IMR-90 (cell line): ENCODE measurements at regions not wholly inside any gene's neighbourhood (a gene's known extent, or its start where the extent isn't known, plus 50 kb on each side); places are given as distances from the start of the nearest gene placed in this dataset.

ENCODE experiments used
- ATAC-seq: fragments of 200-7000 bp; cut with Tn5 transposase; 2 replicates; pipeline ENCODE4 v1.9.1; 2020; ENCODE audit warnings: low read depth, mild to moderate bottlenecking, moderate library complexity
- BruUV-seq: library from RNA; stranded (reverse); fragments of 400-500 nt; replicated peaks from 2 replicates; lab custom pipeline; 2021; lab: Mats Ljungman, UMichigan
- CTCF ChIA-PET: fragments of 300-600 bp; formaldehyde crosslinking; extraction: SDS; loops from one replicate; lab custom pipeline; 2021; ENCODE audit warnings: antibody characterized with exemption; lab: Yijun Ruan, JAX
- POLR2A ChIA-PET: fragments of 300-600 bp; sonication (Branson Sonifier 250); formaldehyde crosslinking; loops from one replicate; lab custom pipeline; 2022; ENCODE audit warnings: antibody characterized with exemption; ENCODE audit not compliant: unreplicated experiment; lab: Charles Lee
- DNase-seq: peaks from one replicate; pipeline ENCODE4 v3.0.0; 2013
- H2AFZ ChIP-seq: replicated peaks from 2 replicates; pipeline ENCODE3; 2013; ENCODE audit warnings: low read length, mild to moderate bottlenecking; ENCODE audit not compliant: poor library complexity
- H2AK5ac ChIP-seq: 2 replicates; pipeline ENCODE4 v1.6.1; 2013; ENCODE audit warnings: low read depth, low read length, inconsistent platforms
- H2AK9ac ChIP-seq: replicated peaks from 2 replicates; pipeline ENCODE3; 2013; ENCODE audit warnings: mild to moderate bottlenecking, low read depth, low read length, moderate library complexity; ENCODE audit not compliant: poor library complexity
- H2BK120ac ChIP-seq: 2 replicates; pipeline ENCODE4 v1.6.1; 2013; ENCODE audit warnings: low read depth, low read length, inconsistent platforms
- H2BK15ac ChIP-seq: 3 replicates; pipeline ENCODE4 v1.6.1; 2013; ENCODE audit warnings: low read depth, low read length, inconsistent platforms
- H2BK20ac ChIP-seq: 2 replicates; pipeline ENCODE4 v1.6.1; 2013; ENCODE audit warnings: low read depth, mild to moderate bottlenecking, inconsistent platforms, low read length, moderate library complexity
- H2BK5ac ChIP-seq: 2 replicates; pipeline ENCODE4 v1.6.1; 2013; ENCODE audit warnings: mild to moderate bottlenecking, low read depth, low read length, inconsistent platforms; ENCODE audit not compliant: poor library complexity, severe bottlenecking
- H3K14ac ChIP-seq: replicated peaks from 2 replicates; pipeline ENCODE4 v1.6.1; 2013; ENCODE audit warnings: low read depth, low read length, inconsistent platforms
- H3K18ac ChIP-seq: 2 replicates; pipeline ENCODE4 v1.6.1; 2013; ENCODE audit warnings: low read depth, low read length, control low read depth
- H3K23ac ChIP-seq: 2 replicates; pipeline ENCODE4 v1.6.1; 2013; ENCODE audit warnings: low read depth, low read length, inconsistent platforms
- H3K27ac ChIP-seq: 2 replicates; pipeline ENCODE4 v1.5.1; 2013; ENCODE audit warnings: mild to moderate bottlenecking, control low read depth, low read length; ENCODE audit not compliant: insufficient read depth
- H3K27me3 ChIP-seq: 2 replicates; pipeline ENCODE4 v1.6.1; 2013; ENCODE audit warnings: low read length; ENCODE audit not compliant: control insufficient read depth, insufficient read depth
- H3K36me3 ChIP-seq: 2 replicates; pipeline ENCODE4 v1.6.1; 2013; ENCODE audit warnings: low read length, mixed read lengths; ENCODE audit not compliant: control insufficient read depth, insufficient read depth
- H3K4ac ChIP-seq: 2 replicates; pipeline ENCODE4 v1.6.1; 2013; ENCODE audit warnings: low read depth, low read length, inconsistent platforms
- H3K4me1 ChIP-seq: 2 replicates; pipeline ENCODE4 v1.6.1; 2013; ENCODE audit warnings: low read length, mixed read lengths; ENCODE audit not compliant: control insufficient read depth, insufficient read depth
- H3K4me2 ChIP-seq: 2 replicates; pipeline ENCODE4 v1.6.1; 2013; ENCODE audit warnings: low read depth, mild to moderate bottlenecking, control low read depth, low read length, moderate library complexity
- H3K4me3 ChIP-seq: 2 replicates; pipeline ENCODE4 v1.5.1; 2013; ENCODE audit warnings: low read depth, mild to moderate bottlenecking, control low read depth, low read length, moderate library complexity; ENCODE audit not compliant: insufficient read depth
- H3K56ac ChIP-seq: 2 replicates; pipeline ENCODE4 v1.6.1; 2013; ENCODE audit warnings: low read length, inconsistent platforms; ENCODE audit not compliant: insufficient read depth; ENCODE audit errors: extremely low read depth
- H3K79me1 ChIP-seq, 2 experiments: 2 replicates each; pipeline ENCODE4 v1.6.1; 2013; ENCODE audit warnings: low read length in 2 of 2, inconsistent platforms in 1 of 2, low read depth in 1 of 2
- H3K9ac ChIP-seq: 2 replicates; pipeline ENCODE4 v1.6.1; 2013; ENCODE audit warnings: low read depth, low read length, control low read depth
- H3K9me1 ChIP-seq: 2 replicates; pipeline ENCODE4 v1.6.1; 2013; ENCODE audit warnings: low read length, inconsistent platforms; ENCODE audit not compliant: insufficient read depth
- H3K9me3 ChIP-seq: 2 replicates; pipeline ENCODE4 v1.6.1; 2013; ENCODE audit warnings: low read length; ENCODE audit not compliant: control insufficient read depth, insufficient read depth
- H4K20me1 ChIP-seq: 2 replicates; pipeline ENCODE4 v1.6.1; 2013; ENCODE audit warnings: low read length, inconsistent platforms; ENCODE audit not compliant: insufficient read depth
- H4K5ac ChIP-seq: 2 replicates; pipeline ENCODE4 v1.6.1; 2013; ENCODE audit warnings: mild to moderate bottlenecking, low read depth, low read length, control low read depth
- H4K8ac ChIP-seq, 2 experiments: 2 replicates each; pipeline ENCODE4 v1.6.1; 2013; ENCODE audit warnings: low read depth in 2 of 2, low read length in 2 of 2, control low read depth in 1 of 2, inconsistent platforms in 1 of 2
- H4K91ac ChIP-seq: 2 replicates; pipeline ENCODE4 v1.6.1; 2013; ENCODE audit warnings: low read depth, low read length, inconsistent platforms; ENCODE audit not compliant: insufficient read depth
- BHLHE40 ChIP-seq: fragments of 150-350 bp; IDR thresholded peaks from 2 replicates; pipeline ENCODE4 v1.6.1; 2016; ENCODE audit warnings: mild to moderate bottlenecking, low read depth, low read length
- CTCF ChIP-seq: conservative IDR thresholded peaks from 2 replicates; pipeline ENCODE4 v1.5.1; 2012; ENCODE audit warnings: mild to moderate bottlenecking, low read depth, low read length, improper control_type of control experiment
- MXI1 ChIP-seq: IDR thresholded peaks from 2 replicates; pipeline ENCODE4 v1.6.1; 2012; ENCODE audit warnings: low read depth, mild to moderate bottlenecking, low read length, moderate library complexity, borderline replicate concordance
- POLR2A ChIP-seq: IDR thresholded peaks from 2 replicates; pipeline ENCODE4 v1.6.1; 2012; ENCODE audit warnings: mild to moderate bottlenecking, low read depth, low read length
- RAD21 ChIP-seq: IDR thresholded peaks from 2 replicates; pipeline ENCODE4 v1.6.1; 2012; ENCODE audit warnings: low read length, improper control_type of control experiment
- RCOR1 ChIP-seq: IDR thresholded peaks from 2 replicates; pipeline ENCODE4 v1.6.1; 2012; ENCODE audit warnings: mild to moderate bottlenecking, low read length, improper control_type of control experiment; ENCODE audit not compliant: insufficient replicate concordance
- RFX5 ChIP-seq: IDR thresholded peaks from 2 replicates; pipeline ENCODE4 v1.8.0; 2012; ENCODE audit warnings: low read depth, mild to moderate bottlenecking, low read length, moderate library complexity
- WGBS, 2 experiments: methylation state at CpG; one replicate each; pipeline versions ENCODE4 v1.1.5 to v1.1.7; 2013; ENCODE audit warnings: missing lambda C conversion rate in 2 of 2; ENCODE audit not compliant: insufficient read length in 1 of 2; ENCODE audit errors: extremely low coverage in 2 of 2; 5-methylcytosine and 5-hydroxymethylcytosine counted together
- dilution Hi-C: fragments of 300-500 bp; cut with HindIII; formaldehyde crosslinking; loops from one replicate; pipeline ENCODE4 v1.14.3; 2018; ENCODE audit warnings: low sequenced_read_pairs; ENCODE audit not compliant: unreplicated experiment
- in situ Hi-C: fragments of 300-500 bp; cut with MboI; formaldehyde crosslinking; loops from 3 replicates; pipeline ENCODE4 v1.14.3; 2019; ENCODE audit warnings: low sequenced_read_pairs, inconsistent platforms, mixed read lengths
- intact Hi-C: fragments of 100-400 bp; cut with micrococcal nuclease; formaldehyde crosslinking; loops from 2 replicates; pipeline ENCODE4 v1.10.0; 2022

DNA sequence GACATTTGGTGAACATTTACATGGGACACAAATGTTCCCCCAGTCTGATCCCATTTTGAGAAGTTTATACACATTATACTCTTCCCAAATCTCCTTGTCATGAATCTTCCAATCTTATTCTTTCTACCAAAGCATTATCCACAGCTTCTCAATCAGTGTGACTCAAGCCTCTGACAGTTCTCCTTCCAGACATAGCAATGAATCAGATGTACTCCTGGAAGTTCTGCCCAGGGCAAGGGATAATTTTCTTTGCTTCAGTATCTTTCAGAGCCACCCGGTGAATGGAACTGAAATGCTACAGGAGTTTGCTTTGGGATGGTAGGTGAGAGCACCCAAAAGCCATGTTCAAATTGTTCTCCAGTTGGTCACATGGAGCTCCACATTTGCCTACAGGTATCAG, 145.5 kb downstream of the ANXA5 start:
- H3K23ac ChIP-seq, result no peak overlapping the region
- no peak overlapping the region for H2AFZ ChIP-seq
- in situ Hi-C loops (no loop called here), intact Hi-C loops (no loop called here), dilution Hi-C loops (no loop called here)
- BruUV-seq, result no TSS peak
- H2AK5ac ChIP-seq, result no peak overlapping the region
- POLR2A ChIA-PET, result no interaction called here
- H3K56ac ChIP-seq, result no peak overlapping the region
- no peak overlapping the region for H3K4me3 ChIP-seq
- no peaks in the 10 kb centered on the region for H3K79me1 ChIP-seq
- H2BK15ac ChIP-seq, result no peak overlapping the region
- H2AK9ac ChIP-seq, result no peak overlapping the region
- no peak overlapping the region for H4K91ac ChIP-seq
- CTCF ChIA-PET, result no interaction called here
- H3K4me2 ChIP-seq, result no peak overlapping the region
- H3K9me3 ChIP-seq, result no peaks in the 10 kb centered on the region
- no peak for ATAC-seq
- no peak overlapping the region for H2BK120ac ChIP-seq
- no peak overlapping the region for H2BK5ac ChIP-seq
- no peak overlapping the region for H3K18ac ChIP-seq
- no peak overlapping the region for H3K27ac ChIP-seq
- no CpG with 5 or more reads among the region's 1 CpG for whole genome bisulfite sequencing, 2 experiments
- no peaks in the 10 kb centered on the region for H3K9me1 ChIP-seq
- no peak overlapping the region for H3K9ac ChIP-seq
- TF ChIP-seq MXI1 (no peak), RFX5 (no peak), RAD21 (no peak), CTCF (no peak), RCOR1 (no peak), BHLHE40 (no peak), POLR2A (no peak)
- H4K20me1 ChIP-seq, result no peaks in the 10 kb centered on the region
- no peak overlapping the region for H4K8ac ChIP-seq
- H3K4ac ChIP-seq, result no peak overlapping the region
- H3K36me3 ChIP-seq, result no peaks in the 10 kb centered on the region
- H4K5ac ChIP-seq, result no peak overlapping the region
- no peak for DNase-seq
- no peaks in the 10 kb centered on the region for H3K4me1 ChIP-seq
- no peaks in the 10 kb centered on the region for H3K27me3 ChIP-seq
- H3K14ac ChIP-seq, result no peak overlapping the region
- H2BK20ac ChIP-seq, result no peak overlapping the region
